Esophagus squamous epithelium (tissue), 4 donors: ENCODE measurements at regions not wholly inside any gene's neighbourhood (a gene's known extent, or its start where the extent isn't known, plus 50 kb on each side); places are given as distances from the start of the nearest gene placed in this dataset.

Experiments used
- POLR2A ChIP-seq, 4 donors: fragments of 450-650 bp; IDR thresholded peaks; one replicate each; pipeline ENCODE4 v1.6.1; 2017; ENCODE audit warnings: antibody characterized with exemption in 4 of 4, mild to moderate bottlenecking in 4 of 4, moderate library complexity in 3 of 4
- TF ChIP-seq, protein P1 (sequence below), 6 experiments: fragments of 450-650 bp in 4 of 6; fragments of 200-600 bp in 2 of 6; sonication (generic) in 2 of 6; IDR thresholded peaks; one replicate each; pipeline ENCODE4 v1.5.1; 2016 to 2019; ENCODE audit warnings: antibody characterized with exemption in 6 of 6, mild to moderate bottlenecking in 4 of 6, moderate library complexity in 4 of 6

DNA sequence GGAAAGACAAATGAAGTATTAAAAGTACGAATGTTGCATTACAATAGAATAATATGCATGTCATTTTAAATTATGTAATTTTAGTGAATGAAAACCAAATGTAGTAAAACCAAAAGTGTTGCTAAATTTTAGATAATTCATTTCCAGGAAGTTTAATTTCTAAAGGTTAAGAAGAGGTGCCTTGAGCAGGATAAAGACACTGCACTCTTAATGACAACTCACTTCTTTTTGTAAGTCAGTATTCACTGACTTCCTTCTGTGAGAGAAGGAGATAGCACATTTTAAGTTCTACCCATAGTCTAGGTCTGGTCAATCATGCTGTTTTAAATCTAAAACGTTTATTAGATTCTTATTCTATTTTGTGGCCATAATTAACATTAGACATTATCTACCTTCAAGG lies 160.2 kb downstream of the CRPPA start:
- TF ChIP-seq, protein P1, sequence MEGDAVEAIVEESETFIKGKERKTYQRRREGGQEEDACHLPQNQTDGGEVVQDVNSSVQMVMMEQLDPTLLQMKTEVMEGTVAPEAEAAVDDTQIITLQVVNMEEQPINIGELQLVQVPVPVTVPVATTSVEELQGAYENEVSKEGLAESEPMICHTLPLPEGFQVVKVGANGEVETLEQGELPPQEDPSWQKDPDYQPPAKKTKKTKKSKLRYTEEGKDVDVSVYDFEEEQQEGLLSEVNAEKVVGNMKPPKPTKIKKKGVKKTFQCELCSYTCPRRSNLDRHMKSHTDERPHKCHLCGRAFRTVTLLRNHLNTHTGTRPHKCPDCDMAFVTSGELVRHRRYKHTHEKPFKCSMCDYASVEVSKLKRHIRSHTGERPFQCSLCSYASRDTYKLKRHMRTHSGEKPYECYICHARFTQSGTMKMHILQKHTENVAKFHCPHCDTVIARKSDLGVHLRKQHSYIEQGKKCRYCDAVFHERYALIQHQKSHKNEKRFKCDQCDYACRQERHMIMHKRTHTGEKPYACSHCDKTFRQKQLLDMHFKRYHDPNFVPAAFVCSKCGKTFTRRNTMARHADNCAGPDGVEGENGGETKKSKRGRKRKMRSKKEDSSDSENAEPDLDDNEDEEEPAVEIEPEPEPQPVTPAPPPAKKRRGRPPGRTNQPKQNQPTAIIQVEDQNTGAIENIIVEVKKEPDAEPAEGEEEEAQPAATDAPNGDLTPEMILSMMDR (IDR thresholded peaks at IDR 0.05), result no peak
- no peak for TF ChIP-seq POLR2A (IDR thresholded peaks at IDR 0.05)
